GM21786 (cell line): ENCODE measurements at regions not wholly inside any gene's neighbourhood (a gene's known extent, or its start where the extent isn't known, plus 50 kb on each side); places are given as distances from the start of the nearest gene placed in this dataset.

Experiments used
- ATAC-seq: cut with Tn5 transposase; IDR thresholded peaks from one replicate; pipeline ENCODE4 v1.9.1; 2021; ENCODE audit not compliant: unreplicated experiment

- ATAC-seq = no peak
Observed at GRCh38 chr21:16287046-16287445, 557.3 kb downstream of the USP25 start.

- no peak for ATAC-seq
Observed at GRCh38 chr21:16291296-16291695, 561.5 kb downstream of the USP25 start.

- no peak for ATAC-seq
Observed at GRCh38 chr21:16294128-16294527, 564.3 kb downstream of the USP25 start.

- no peak for ATAC-seq
Observed at GRCh38 chr21:16302851-16303282, 573.1 kb downstream of the USP25 start.

- no peak for ATAC-seq
Observed at GRCh38 chr21:16304174-16305095, 574.7 kb downstream of the USP25 start.

GRCh38 chr21:16305686-16306085 is 575.9 kb downstream of the USP25 start:
- ATAC-seq = no peak

- ATAC-seq = no peak
Observed at GRCh38 chr21:16307256-16307655, 577.5 kb downstream of the USP25 start.

- ATAC-seq = peak; percentile 90
Observed at GRCh38 chr21:16308269-16308668, 578.5 kb downstream of the USP25 start.

GRCh38 chr21:16309250-16309971 is 579.6 kb downstream of the USP25 start:
- no peak for ATAC-seq

- ATAC-seq = no peak
Observed at GRCh38 chr21:16310176-16310575, 580.4 kb downstream of the USP25 start.

- no peak for ATAC-seq
Observed at GRCh38 chr21:16311229-16311628, 581.4 kb downstream of the USP25 start.

GRCh38 chr21:16312321-16312720 is 582.5 kb downstream of the USP25 start:
- ATAC-seq = no peak

- no peak for ATAC-seq
Observed at GRCh38 chr21:16315223-16315622, 585.4 kb downstream of the USP25 start.

- no peak for ATAC-seq
Observed at GRCh38 chr21:16318651-16319300, 589.0 kb downstream of the USP25 start.

- ATAC-seq = no peak
Observed at GRCh38 chr21:16320110-16320509, 590.3 kb downstream of the USP25 start.

- ATAC-seq = no peak
Observed at GRCh38 chr21:16322454-16322853, 592.7 kb downstream of the USP25 start.

- no peak for ATAC-seq
Observed at GRCh38 chr21:16323596-16323995, 593.8 kb downstream of the USP25 start.

- no peak for ATAC-seq
Observed at GRCh38 chr21:16324630-16325029, 594.8 kb downstream of the USP25 start.

- ATAC-seq = peak; percentile 90
Observed at GRCh38 chr21:16330082-16330907, 600.5 kb downstream of the USP25 start.

GRCh38 chr21:16330908-16331268 is 601.1 kb downstream of the USP25 start:
- no peak for ATAC-seq

- ATAC-seq = no peak
Observed at GRCh38 chr21:16337266-16337665, 607.5 kb downstream of the USP25 start.
